Dedifferentiated amniotic fluid mesenchymal stem cell (primary cell): ENCODE measurements at regions not wholly inside any gene's neighbourhood (a gene's known extent, or its start where the extent isn't known, plus 50 kb on each side); places are given as distances from the start of the nearest gene placed in this dataset.
"Not testable (repeated sequence)": the region's sequence is repeated elsewhere in the genome, so short reads cannot be mapped to it uniquely, and the experiment has no call there.

Experiments
- DNase-seq: peaks from one replicate; pipeline ENCODE4 v3.0.0-alpha.2; 2016; ENCODE audit errors: extremely low spot score

DNA sequence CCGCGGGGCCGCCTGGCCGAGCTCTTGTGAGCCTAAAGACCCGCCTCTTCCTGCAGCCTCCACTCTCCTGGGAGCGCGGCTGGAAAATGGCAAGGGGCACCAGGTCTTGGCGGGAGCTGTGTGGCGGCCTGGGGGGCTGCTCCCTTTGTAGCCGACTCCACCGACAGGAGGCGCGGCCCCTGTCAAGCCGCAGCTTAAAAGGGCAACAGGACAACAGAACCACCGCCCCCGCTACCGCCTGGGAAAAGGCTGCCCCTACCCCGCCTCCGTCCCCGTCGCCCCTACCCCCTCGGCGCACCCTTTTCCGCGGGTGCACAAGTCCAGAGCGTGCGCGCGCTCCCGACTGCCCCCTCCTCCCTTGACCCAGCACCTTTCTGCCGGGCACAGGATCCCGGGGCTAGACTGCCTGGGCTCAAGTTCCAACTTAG, 60.3 kb downstream of the GOLGA8K start:
- DNase-seq = not testable (repeated sequence)

DNA sequence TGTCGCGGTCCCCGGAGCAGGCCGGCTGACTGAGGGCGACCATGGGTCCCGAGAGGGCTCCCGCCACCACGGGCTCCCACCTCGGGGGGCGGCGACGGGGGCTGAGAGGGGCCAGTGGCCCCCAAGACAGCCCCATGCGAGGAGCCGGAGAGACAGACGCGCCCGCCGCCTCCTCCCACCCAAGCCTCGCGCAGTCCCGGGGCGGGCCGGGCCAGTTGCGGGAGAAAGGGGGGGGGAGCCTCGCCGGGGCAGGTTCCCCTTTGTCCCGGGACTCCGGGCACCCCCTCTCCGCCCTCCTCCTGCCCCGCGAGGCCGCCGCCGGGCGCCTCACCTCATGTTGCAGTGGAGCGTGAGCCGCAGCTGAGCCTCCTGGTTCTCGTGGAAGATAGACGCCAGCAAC, 60.8 kb downstream of the GOLGA8K start:
- not testable (repeated sequence) for DNase-seq

GRCh38 chr15:32341530-32341929, 61.6 kb downstream of the GOLGA8K start:
- not testable (repeated sequence) for DNase-seq

DNA sequence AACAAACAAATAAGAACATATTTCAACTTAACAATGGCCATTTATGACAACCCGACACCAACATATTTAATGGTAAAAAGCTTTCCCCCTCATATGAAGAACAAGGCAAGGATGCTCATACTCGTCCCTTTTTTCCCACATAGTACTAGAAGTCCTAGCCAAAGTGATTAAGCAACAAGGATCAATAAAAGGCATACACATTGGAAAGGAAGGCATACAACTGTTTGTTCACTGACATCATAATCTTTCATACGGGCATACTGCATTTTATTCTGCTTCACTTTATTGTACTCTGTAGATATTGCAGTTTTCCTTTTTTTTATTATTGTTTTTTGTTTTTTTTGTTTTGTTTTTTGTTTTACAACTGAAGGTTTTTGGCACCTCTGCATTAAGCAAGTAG, 66.3 kb downstream of the GOLGA8K start:
- not testable (repeated sequence) for DNase-seq

DNA sequence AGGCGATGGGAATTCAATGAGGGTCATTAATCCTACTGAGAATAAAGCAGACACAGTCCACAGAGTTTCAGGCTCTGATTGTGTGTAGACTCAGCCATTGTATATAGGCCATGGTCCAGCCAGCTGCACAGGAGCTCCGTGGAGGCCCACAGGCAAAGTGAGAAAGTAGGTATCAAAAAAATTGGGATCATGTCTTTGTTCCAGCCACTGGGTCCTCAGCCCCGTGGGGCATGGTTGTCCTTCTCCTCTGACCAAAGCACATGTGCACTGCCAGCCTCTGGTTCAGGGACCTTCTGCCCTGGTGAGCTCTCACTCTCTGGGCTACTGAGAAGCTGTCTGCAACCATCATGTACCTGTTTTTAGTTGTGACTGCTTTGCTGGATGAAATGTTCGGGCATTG, 79.7 kb downstream of the GOLGA8K start:
- DNase-seq = not testable (repeated sequence)

- not testable (repeated sequence) for DNase-seq
Measured at GRCh38 chr15:32319247-32319646, 83.8 kb downstream of the GOLGA8K start.

DNA sequence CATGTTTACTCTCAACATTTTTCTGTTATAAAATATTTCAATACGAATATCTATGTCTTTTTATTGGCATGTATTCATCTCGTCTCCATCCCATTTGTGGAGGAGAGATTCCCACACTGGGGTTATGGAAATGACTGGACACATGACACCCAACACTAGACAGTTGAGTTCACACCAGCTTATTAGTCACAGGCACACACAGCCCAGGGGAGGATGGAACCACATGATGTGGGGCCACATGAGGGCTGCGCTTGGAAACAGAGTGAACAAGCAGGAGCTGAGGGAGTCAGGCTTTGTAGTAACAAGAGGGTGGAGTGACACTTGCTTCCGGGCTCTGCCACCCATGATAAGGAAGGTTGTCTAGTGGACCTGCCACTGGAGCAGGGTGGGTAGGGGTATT, 86.6 kb downstream of the GOLGA8K start:
- DNase-seq = not testable (repeated sequence)

- not testable (repeated sequence) for DNase-seq
Measured at GRCh38 chr15:32315079-32315939, 87.8 kb downstream of the GOLGA8K start.

DNA sequence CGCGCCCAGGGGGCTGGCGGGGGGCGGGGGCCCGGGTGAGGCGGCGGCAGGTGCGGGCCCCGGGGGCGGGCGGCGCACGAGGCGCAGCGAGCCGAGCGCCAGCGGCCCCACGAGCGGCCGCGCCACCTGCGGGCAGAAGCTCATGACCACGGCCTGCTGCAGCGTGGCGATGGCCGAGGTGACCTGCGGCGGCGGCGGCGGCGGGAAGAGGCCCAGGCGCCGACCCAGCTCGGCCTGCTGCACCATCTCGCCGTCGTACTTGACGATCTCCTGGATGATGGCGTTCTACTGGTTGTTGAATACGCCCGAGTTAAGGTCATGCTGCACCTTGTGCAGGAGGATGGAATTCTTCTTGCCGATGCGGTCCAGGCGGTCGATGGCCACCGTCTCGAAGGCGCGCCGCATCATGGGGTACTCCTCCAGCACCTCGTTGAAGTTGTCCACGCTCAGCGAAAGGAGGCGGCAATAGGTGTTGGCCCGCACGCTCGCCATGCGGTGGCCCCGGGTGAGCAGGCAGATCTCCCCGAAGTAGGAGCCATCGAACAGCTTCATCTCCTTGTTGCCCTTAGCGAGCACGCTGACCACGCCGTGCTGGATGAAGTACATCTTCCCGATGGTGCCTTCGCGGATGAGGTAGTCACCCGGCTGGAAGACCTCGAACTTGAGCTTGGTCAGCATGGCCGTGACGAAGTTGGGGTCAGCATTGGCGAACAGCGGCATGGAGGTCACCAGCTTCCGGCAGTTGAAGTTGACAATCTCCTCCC, 89.5 kb downstream of the GOLGA8K start:
- DNase-seq = not testable (repeated sequence)

DNA sequence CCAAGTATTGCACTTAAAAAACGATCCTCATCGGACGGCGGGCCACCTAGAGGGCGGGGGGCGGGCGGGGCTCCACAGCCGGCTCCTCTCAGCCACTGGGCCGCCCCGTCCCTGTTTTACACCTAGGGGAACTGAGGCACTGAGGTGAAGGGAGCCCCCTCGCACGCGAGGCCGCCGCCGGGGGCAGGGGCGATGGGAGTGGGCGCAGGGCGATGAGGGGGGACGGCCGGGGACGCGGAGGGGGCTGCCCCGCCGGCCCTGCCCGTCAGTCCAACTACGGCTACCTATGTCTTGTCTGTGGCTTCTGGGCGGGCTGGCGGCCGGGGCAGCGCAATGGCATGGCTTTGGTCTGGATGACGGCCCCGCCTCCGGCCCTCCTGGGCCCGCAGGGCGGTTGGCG, 90.4 kb downstream of the GOLGA8K start:
- DNase-seq = not testable (repeated sequence)

DNA sequence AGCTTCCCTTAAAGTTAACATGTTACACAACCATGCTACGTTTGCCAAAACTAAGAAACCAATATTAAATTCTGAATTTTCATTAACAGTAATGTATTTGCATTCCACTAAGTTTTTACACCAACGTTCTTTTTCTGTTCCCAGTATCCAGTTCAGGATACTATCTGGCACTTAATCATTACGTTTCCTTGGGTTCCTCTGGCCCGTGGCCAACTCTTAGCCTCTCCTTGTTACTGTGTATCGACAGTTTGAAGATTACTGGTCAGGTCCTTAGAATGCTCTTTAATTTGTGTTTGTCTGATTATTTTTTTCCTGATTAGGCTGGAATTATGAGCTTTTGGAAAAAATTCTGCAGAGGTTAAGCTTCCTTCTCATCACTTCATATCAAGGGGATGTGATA, 95.5 kb downstream of the GOLGA8K start:
- DNase-seq = not testable (repeated sequence)

- DNase-seq = not testable (repeated sequence)
Measured at GRCh38 chr15:32276200-32276830, 126.8 kb downstream of the GOLGA8K start.

DNA sequence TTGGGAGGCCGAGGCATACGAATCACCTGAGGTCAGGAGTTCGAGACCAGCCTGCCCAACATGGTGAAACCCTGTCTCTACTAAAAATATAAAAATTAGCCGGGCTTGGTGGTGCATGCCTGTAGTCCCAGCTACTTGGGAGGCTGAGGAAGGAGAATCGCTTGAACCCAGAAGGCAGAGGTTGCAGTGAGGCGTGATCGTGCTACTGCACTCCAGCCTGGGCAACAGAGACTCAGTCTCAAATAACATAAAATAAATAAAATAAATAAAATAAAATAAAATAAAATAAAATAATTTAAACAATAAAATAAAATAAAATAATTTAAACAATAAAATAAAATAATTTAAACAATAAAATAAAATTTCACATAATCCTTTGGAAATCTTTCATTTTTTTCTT, 149.1 kb downstream of the GOLGA8K start:
- not testable (repeated sequence) for DNase-seq

- not testable (repeated sequence) for DNase-seq
Measured at GRCh38 chr15:32249207-32249606, 153.9 kb downstream of the GOLGA8K start.

DNA sequence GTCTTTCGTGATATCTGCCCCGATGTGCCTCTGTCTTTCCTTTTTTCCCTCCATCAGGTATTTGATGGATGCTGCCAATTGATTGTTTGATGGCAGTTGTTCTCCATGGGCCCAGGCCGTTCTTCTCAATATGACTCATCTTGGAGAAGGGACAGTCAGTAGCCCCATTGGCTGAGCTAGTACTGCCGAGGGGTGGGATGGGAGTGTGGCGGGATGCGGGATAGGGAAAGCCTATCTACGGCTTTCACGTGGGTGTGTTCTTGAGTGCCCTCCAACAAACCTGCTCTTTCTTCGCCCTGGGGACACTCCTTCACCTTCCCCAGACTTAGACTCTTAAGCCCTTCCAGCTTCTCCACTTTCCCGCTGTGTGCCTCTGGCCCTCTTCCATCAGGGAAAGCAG, 159.4 kb downstream of the GOLGA8K start:
- DNase-seq = not testable (repeated sequence)

- DNase-seq = not testable (repeated sequence)
Measured at GRCh38 chr15:32242780-32243528, 160.1 kb downstream of the GOLGA8K start.

GRCh38 chr15:32227410-32228114, 175.5 kb downstream of the GOLGA8K start:
- not testable (repeated sequence) for DNase-seq

DNA sequence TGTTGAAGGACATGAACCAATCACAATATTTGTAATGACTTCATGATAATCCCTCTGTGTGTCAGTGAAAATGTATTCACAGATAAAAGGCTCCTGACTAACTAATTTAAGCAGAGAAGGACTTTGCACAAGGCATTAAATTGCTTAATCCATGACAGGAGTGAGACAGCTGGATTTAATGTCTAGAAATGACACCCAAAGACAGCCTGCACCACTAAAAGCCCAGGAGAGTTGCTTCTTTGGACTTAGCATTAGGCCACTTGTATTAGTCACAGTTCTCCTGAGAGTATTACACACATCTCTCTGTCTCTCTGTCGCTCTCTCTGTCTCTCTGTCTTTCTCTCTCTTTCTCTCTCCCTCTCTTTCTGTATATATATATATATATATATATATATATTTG, 180.4 kb downstream of the GOLGA8K start:
- DNase-seq = peak; percentile 4
